Kidney glomerular epithelial cell (primary cell): ENCODE measurements at regions not wholly inside any gene's neighbourhood (a gene's known extent, or its start where the extent isn't known, plus 50 kb on each side); places are given as distances from the start of the nearest gene placed in this dataset.
A peak's percentile ranks its signal among the peaks of the same experiment; 100 is the strongest.
"Not testable (repeated sequence)": the region's sequence is repeated elsewhere in the genome, so short reads cannot be mapped to it uniquely, and the experiment has no call there.

Experiments used
- DNase-seq: peaks from one replicate; lab custom pipeline; 2025; lab: John Stamatoyannopoulos, UW

GRCh38 chr3:184477940-184478339 lies 83.6 kb upstream of the EPHB3 start:
- DNase-seq = no peak

GRCh38 chr3:184479426-184480126 lies 82.0 kb upstream of the EPHB3 start:
- DNase-seq = no peak

GRCh38 chr3:184480831-184481230 lies 80.8 kb upstream of the EPHB3 start:
- DNase-seq = no peak

DNA sequence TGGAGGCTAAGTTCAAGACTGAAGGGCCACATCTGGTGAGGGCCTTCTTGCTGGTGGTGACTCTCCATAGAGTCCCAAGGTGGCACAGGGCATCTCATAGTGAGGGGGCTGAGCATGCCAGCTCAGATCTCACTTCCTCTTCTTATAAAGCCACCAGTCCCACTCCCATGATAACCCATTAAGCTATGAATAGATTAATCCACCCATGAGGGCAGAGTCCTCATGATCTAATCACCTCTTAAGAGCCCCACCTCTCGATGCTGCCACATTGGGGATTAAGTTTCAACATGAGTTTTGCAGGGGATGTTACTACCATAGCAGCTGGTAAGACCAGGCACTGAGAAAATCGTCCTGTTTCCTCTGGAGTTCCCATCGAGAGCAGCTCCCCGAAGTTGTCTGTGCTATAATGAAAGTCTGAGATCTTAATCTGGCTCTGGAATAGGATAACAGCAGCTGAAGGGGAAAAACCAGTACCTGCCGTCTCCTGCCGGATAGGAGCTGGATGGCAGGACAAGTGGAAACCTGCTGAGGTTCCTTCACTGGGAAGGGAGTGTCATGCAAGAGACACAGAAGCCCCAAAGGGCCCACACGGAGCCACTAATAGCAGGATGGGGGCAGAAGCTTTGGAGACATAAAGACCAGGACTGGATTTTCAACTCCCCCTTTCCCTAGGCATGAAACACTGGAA lies 79.5 kb upstream of the EPHB3 start:
- no peak for DNase-seq

DNA sequence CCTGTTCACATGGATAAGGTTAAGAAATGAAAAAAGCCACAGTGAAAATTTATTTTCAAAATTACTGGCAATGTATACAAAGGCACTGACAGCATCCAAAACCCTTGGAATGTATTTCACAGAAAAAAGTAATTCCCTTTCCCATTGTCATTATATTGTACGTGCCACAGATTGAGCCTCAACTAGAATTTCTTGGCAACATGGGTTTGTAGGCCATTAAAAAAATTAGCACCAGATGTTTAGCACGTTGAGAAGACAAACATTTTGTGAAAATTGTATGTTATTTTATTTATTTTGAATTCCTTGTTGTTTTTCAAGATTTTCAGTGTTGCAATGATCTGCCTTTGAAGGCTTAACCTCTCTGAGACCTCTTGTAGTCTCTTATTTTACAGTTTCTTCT lies 76.3 kb upstream of the EPHB3 start:
- no peak for DNase-seq

GRCh38 chr3:184485906-184486305 lies 75.7 kb upstream of the EPHB3 start:
- DNase-seq = no peak

GRCh38 chr3:184486614-184487013 lies 75.0 kb upstream of the EPHB3 start:
- no peak for DNase-seq

- no peak for DNase-seq
These were observed 73.0 kb upstream of the EPHB3 start for GRCh38 chr3:184488577-184488976.

- no peak for DNase-seq
These were observed 72.2 kb upstream of the EPHB3 start for GRCh38 chr3:184489268-184489841.

- peak; percentile 82 for DNase-seq
These were observed 70.5 kb upstream of the EPHB3 start for GRCh38 chr3:184491011-184491576.

DNA sequence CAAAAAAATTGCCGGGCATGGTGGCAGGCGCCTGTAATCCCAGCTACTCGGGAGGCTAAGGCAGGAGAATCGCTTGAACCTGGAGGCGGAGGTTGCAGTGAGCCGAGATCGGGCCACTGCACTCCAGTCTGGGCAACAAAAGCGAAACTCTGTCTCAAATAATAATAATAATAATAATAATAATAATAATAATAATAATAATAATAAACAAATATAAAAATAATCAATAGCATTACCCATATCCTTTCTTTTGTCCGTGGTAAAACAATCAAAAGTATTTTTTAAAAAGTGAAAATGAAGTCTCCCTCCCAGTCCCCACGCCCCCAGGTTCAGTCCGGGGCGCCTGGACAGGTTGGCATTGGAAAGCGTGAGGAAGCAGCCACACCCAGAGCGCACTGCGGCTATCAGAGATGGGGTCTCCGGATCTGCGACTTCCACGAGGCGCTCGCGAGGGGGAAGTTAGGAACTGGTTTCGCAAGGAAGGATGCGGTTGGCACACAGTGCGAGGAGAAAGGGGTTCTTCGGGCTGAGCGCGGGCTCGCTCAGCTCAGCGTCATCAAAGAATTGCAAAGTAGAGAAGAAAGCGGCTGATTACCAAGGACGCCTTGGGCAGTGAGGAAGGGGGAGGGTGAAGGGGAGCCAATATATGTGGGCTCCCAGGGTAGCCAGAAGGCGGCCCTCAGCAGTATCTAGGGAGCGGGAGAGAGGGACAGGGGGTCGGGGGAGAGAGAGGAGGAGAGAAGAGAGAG lies 69.5 kb upstream of the EPHB3 start:
- DNase-seq = no peak

GRCh38 chr3:184496933-184497332 lies 64.7 kb upstream of the EPHB3 start:
- no peak for DNase-seq

DNA sequence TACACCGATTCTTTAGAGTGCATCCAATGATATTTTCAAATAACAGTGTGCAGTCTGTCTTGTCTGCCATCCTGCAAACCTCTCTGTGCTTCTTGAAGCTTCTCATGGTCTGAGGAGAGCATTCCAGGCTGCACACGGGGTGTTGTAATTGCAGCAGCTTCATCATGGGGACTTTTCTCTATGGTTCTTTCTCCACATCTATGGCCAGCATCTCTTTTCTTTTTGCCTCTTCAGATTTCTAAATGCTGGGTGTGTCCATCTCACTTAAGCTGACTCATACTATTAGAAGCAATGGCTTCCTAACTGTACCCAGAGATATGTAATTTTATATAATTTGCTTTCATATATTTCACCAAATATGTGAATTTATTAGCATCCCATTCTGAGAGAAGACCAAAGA lies 63.8 kb upstream of the EPHB3 start:
- no peak for DNase-seq

- no peak for DNase-seq
These were observed 62.5 kb upstream of the EPHB3 start for GRCh38 chr3:184498986-184499606.

GRCh38 chr3:184500344-184500923 lies 61.2 kb upstream of the EPHB3 start:
- DNase-seq = no peak

DNA sequence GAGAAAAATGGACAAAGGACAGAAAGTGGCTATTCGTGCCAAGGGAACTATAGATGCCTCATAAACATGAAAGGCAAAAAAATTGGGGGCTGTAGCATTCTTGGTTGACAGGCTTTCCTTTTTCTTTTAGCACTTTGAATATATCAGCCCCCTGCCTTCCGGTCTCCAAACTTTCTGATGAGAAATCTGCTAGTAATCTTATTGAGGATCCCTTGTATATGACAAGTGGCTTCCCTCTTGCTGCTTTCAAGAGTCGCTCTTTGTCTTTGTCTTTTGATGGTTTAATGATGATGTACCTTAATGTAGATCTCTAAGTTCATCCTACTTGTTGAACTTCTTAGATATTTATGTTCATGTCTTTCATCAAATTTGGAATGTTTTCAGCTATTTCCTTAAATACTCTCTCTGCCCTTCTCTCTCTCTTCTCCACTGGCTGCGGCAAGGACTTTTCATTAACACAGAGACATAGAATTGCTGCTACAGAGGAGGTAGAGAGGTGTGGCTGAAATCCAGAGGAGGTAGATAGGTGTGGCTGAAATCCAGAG lies 59.4 kb upstream of the EPHB3 start:
- no peak for DNase-seq

DNA sequence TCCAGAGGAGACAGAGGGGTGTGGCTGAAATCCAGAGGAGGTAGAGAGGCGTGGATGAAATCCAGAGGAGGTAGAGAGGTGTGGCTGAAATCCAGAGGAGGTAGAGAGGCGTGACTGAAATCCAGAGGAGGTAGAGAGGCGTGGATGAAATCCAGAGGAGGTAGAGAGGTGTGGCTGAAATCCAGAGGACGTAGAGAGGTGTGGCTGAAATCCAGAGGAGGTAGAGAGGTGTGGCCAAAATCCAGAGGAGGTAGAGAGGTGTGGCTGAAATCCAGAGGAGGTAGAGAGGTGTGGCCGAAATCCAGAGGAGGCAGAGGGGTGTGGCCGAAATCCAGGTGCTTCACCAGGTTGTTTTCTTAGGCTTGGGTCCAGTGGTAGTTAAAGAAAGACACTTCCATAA lies 58.7 kb upstream of the EPHB3 start:
- DNase-seq = not testable (repeated sequence)

- DNase-seq = no peak
These were observed 57.9 kb upstream of the EPHB3 start for GRCh38 chr3:184503647-184504046.

- DNase-seq = no peak
These were observed 56.3 kb upstream of the EPHB3 start for GRCh38 chr3:184505076-184505878.

GRCh38 chr3:184506561-184506991 lies 55.0 kb upstream of the EPHB3 start:
- no peak for DNase-seq
